BE2C (cell line): ENCODE measurements at regions not wholly inside any gene's neighbourhood (a gene's known extent, or its start where the extent isn't known, plus 50 kb on each side); places are given as distances from the start of the nearest gene placed in this dataset.

ENCODE experiments used
- DNase-seq: peaks from one replicate; pipeline ENCODE4 v3.0.0-alpha.2; 2020
- H3K27me3 ChIP-seq: fragments of 250-450 bp; sonication (Bioruptor Pico); 2 replicates; pipeline ENCODE4 v1.5.1; 2020; ENCODE audit warnings: mild to moderate bottlenecking
- H3K36me3 ChIP-seq: fragments of 250-450 bp; sonication (Bioruptor Pico); 2 replicates; pipeline ENCODE4 v1.5.1; 2020; ENCODE audit warnings: mild to moderate bottlenecking
- H3K4me1 ChIP-seq: fragments of 250-450 bp; sonication (Bioruptor Pico); 2 replicates; pipeline ENCODE4 v1.5.1; 2020
- H3K4me3 ChIP-seq: 2 replicates; pipeline ENCODE4 v1.5.1; 2011; ENCODE audit warnings: low read depth, low read length
- H3K9me3 ChIP-seq: fragments of 250-450 bp; sonication (Bioruptor Pico); 2 replicates; pipeline ENCODE4 v1.5.1; 2020
- TF ChIP-seq, protein P1 (sequence below): IDR thresholded peaks from 2 replicates; pipeline ENCODE4 v1.5.1; 2012; ENCODE audit warnings: mild to moderate bottlenecking, low read depth, low read length

DNA sequence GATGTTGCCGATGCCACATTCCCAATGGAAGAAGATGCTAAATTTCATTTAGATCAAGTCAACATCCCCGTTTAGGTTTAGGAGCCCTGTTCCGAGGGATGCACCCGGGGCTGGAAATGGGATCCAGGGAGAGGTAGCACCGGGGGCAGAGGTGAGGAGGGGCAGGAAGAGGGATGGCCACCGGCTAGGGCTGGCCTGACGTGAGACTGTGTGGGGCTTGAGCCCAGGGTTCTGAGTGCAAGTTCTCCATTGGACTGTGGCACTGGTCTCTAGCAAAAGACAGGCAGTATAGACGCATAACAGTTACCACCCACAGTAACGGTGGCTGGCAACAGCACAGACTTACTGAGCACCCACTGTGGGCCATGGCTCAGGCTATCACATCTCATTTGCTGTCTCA is 209.0 kb upstream of the MVB12B start:
- Histone ChIP-seq H3K36me3 (no peaks in the 10 kb centered on the region), H3K4me1 (no peaks in the 10 kb centered on the region), H3K27me3 (no peaks in the 10 kb centered on the region), H3K9me3 (no peaks in the 10 kb centered on the region), H3K4me3 (no peak overlapping the region)
- TF ChIP-seq, protein P1, sequence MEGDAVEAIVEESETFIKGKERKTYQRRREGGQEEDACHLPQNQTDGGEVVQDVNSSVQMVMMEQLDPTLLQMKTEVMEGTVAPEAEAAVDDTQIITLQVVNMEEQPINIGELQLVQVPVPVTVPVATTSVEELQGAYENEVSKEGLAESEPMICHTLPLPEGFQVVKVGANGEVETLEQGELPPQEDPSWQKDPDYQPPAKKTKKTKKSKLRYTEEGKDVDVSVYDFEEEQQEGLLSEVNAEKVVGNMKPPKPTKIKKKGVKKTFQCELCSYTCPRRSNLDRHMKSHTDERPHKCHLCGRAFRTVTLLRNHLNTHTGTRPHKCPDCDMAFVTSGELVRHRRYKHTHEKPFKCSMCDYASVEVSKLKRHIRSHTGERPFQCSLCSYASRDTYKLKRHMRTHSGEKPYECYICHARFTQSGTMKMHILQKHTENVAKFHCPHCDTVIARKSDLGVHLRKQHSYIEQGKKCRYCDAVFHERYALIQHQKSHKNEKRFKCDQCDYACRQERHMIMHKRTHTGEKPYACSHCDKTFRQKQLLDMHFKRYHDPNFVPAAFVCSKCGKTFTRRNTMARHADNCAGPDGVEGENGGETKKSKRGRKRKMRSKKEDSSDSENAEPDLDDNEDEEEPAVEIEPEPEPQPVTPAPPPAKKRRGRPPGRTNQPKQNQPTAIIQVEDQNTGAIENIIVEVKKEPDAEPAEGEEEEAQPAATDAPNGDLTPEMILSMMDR = no peak
- no peak for DNase-seq

DNA sequence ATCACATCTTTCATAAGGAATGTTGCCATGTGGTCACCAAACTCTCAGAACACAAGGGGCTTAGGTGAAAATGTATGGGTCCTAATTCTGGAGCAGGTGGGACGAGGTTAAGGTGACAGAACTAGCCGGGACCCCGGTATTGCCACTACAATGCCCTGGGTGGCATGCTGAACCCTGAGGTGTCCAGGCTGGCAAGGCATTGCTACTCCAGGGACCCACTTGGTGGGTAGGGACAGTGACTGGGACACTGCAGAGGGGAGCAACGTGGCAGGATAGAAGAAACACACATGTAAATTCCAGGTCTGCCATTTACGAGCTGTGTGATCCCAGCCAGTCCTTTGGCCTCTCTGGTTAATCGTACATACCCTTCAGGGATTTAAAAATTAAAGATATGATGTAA is 206.9 kb upstream of the MVB12B start:
- H3K9me3 ChIP-seq = no peaks in the 10 kb centered on the region
- no peak overlapping the region for H3K4me3 ChIP-seq
- TF ChIP-seq, protein P1 = no peak
- no peaks in the 10 kb centered on the region for H3K36me3 ChIP-seq
- no peaks in the 10 kb centered on the region for H3K4me1 ChIP-seq
- DNase-seq = no peak
- no peaks in the 10 kb centered on the region for H3K27me3 ChIP-seq

DNA sequence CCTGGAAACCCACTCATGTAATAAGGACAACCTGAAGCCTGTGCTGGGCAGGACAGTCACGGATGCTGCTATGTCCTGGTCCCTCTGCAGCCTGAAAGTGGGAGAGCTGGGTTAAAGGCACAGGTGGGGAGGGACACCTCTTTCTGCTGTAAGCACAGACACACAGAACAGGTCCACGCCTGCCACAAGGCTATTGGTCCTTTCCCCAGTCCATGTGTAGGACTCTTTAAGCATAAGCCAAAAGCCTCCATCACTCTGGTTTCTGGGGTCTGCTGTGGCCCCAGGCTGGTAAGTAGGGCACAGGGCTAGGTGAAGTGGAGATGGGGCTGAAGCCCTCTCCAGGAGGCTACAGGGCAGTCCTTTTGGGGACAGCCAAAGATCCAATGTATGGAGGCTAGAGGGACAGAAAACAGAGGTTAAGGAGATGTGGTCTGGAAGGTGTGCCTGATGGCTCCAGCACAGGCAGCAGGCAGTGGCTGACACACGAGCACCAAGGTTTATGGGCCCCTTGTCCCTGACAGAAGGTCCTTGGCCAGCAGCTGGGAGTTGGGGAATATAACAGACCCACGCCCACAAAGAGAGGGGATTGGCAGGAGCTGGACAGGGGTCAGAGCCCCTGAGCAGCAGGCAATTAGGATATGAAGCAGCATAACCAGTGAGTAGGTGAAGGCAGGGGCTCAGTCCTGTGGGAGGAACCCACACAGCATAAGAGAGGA is 203.6 kb upstream of the MVB12B start:
- TF ChIP-seq, protein P1 = no peak
- Histone ChIP-seq H3K4me3 (no peak overlapping the region), H3K9me3 (no peaks in the 10 kb centered on the region), H3K27me3 (no peaks in the 10 kb centered on the region), H3K4me1 (peaks cover 9% of the 10 kb centered on the region), H3K36me3 (no peaks in the 10 kb centered on the region)
- no peak for DNase-seq

DNA sequence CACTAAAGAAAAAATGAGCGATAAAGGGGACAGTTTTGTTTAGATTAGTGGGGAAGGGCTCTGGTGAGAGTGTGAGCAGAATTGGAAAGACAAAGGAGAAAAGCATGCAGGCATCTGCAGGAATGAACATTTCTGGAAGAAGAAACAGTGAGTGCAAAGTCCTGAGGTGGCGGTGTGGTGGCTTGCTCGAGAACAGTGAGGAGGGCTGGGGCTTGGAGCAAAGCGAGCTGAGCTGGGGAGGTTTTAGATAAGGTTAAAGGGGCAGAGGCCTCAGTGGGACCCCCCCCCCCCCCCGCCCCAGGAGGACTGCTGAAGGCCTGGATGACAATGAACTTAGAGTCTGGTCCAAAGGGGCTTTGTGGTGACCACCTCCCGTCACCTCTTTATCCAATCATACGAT is 202.7 kb upstream of the MVB12B start:
- peaks cover 9% of the 10 kb centered on the region for H3K4me1 ChIP-seq
- no peak overlapping the region for H3K4me3 ChIP-seq
- DNase-seq = no peak
- no peaks in the 10 kb centered on the region for H3K36me3 ChIP-seq
- TF ChIP-seq, protein P1 = no peak
- H3K9me3 ChIP-seq = no peaks in the 10 kb centered on the region
- no peaks in the 10 kb centered on the region for H3K27me3 ChIP-seq

DNA sequence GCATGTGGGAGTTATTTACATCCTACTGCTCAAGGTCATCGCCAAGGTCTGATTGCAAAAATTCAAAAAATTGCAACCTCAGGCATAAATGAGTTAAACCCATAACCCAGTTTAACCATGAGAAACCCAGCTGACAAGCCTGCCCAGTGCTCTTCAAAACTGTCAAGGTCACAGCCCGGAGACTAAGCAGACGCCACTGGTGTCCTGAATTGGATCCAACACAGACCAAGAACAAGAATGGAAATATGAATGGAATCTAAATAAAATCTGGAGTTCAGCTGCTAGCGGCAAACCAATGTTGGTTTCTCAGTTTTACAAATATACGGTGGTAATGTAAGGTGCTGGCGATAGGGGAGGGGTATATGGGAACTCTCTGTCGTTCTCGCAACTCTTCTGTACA is 201.5 kb upstream of the MVB12B start:
- Histone ChIP-seq H3K9me3 (no peaks in the 10 kb centered on the region), H3K4me3 (no peak overlapping the region), H3K4me1 (peaks cover 9% of the 10 kb centered on the region), H3K36me3 (no peaks in the 10 kb centered on the region), H3K27me3 (no peaks in the 10 kb centered on the region)
- TF ChIP-seq, protein P1 = no peak
- no peak for DNase-seq

DNA sequence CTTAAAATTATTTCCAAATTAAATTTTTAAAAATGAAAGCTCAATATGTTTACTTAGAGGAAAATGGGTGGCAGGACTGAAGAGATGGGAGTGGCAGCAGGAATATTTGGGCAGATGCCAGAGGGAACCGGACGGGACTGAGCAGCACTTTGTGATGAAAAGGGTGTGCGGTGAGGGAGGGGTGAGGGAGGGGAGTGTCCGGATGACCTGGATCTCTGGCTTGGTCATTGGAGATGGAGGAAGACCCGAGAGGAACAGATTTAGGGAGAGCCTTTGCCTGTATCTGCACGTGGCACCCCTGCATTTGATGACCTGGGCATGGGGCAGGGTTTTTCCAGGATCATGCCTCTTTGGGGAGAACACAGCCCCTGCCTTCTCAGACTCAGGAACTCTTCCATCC is 201.1 kb upstream of the MVB12B start:
- H3K9me3 ChIP-seq = no peaks in the 10 kb centered on the region
- peaks cover 9% of the 10 kb centered on the region for H3K4me1 ChIP-seq
- DNase-seq = no peak
- H3K36me3 ChIP-seq = no peaks in the 10 kb centered on the region
- no peak overlapping the region for H3K4me3 ChIP-seq
- no peaks in the 10 kb centered on the region for H3K27me3 ChIP-seq
- TF ChIP-seq, protein P1 = no peak
